Endothelial cell of umbilical vein (primary cell): ENCODE measurements at regions not wholly inside any gene's neighbourhood (a gene's known extent, or its start where the extent isn't known, plus 50 kb on each side); places are given as distances from the start of the nearest gene placed in this dataset.

Experiments used
- BruUV-seq: library from RNA; stranded (reverse); fragments of 400-500 nt; replicated peaks from 2 replicates; lab custom pipeline; 2021; lab: Mats Ljungman, UMichigan
- CTCF ChIA-PET: fragments of 300-600, 350-600 bp; sonication (Branson Sonifier 250); formaldehyde crosslinking; loops from one replicate; lab custom pipeline; 2021; ENCODE audit warnings: antibody characterized with exemption, inconsistent platforms; lab: Charles Lee
- POLR2A ChIA-PET: fragments of 300-600, 350-600 bp; sonication (Branson Sonifier 250); formaldehyde crosslinking; loops from one replicate; lab custom pipeline; 2021; ENCODE audit warnings: antibody characterized with exemption, inconsistent platforms; lab: Charles Lee
- DNase-seq: peaks from one replicate; pipeline ENCODE4 v3.0.0-alpha.2; 2011; ENCODE audit warnings: low read depth, low spot score
- FAIRE-seq: peaks from 2 replicates; lab custom pipeline; 2011; peaks lifted over from hg19 to GRCh38; lab: Jason Lieb, UNC
- H2AFZ ChIP-seq: 2 replicates; pipeline ENCODE4 v1.6.0; 2012; ENCODE audit warnings: low read depth, low read length, control low read depth, inconsistent platforms
- H3K27ac ChIP-seq: 2 replicates; pipeline ENCODE4 v1.5.1; 2011; ENCODE audit warnings: low read depth, mild to moderate bottlenecking, control low read depth, low read length, moderate library complexity; ENCODE audit not compliant: insufficient read depth
- H3K27me3 ChIP-seq, 2 experiments: 2 replicates each; pipeline versions ENCODE4 v1.6.0 to v1.6.1; 2011; ENCODE audit warnings: low read length in 2 of 2, mixed read lengths in 1 of 2; ENCODE audit not compliant: control insufficient read depth in 2 of 2, insufficient read depth in 2 of 2
- H3K36me3 ChIP-seq, 2 experiments: 2 replicates in 1 of 2; 3 replicates in 1 of 2; pipeline ENCODE4 v1.5.1; 2011; ENCODE audit warnings: low read length in 2 of 2, mild to moderate bottlenecking in 1 of 2, moderate library complexity in 1 of 2; ENCODE audit not compliant: control insufficient read depth in 2 of 2, insufficient read depth in 2 of 2; ENCODE audit errors: extremely low read depth in 1 of 2
- H3K4me1 ChIP-seq: 3 replicates; pipeline ENCODE4 v1.5.1; 2011; ENCODE audit warnings: mild to moderate bottlenecking, low read length; ENCODE audit not compliant: control insufficient read depth, insufficient read depth; ENCODE audit errors: extremely low read depth
- H3K4me2 ChIP-seq: 2 replicates; pipeline ENCODE4 v1.6.1; 2011; ENCODE audit warnings: low read length, control low read depth, mixed read lengths; ENCODE audit not compliant: insufficient read depth
- H3K4me3 ChIP-seq, 3 experiments: fragments of 200-600 bp in 1 of 3; sonication (generic), shearing (Covaris generic) in 1 of 3; replicated peaks in 1 of 3; 2 replicates each; pipeline ENCODE4 v1.5.1; 2011 to 2016; ENCODE audit warnings: control low read depth in 3 of 3, low read length in 3 of 3, mild to moderate bottlenecking in 2 of 3, inconsistent platforms in 1 of 3, low read depth in 1 of 3, moderate library complexity in 1 of 3; ENCODE audit not compliant: insufficient read depth in 1 of 3
- H3K79me2 ChIP-seq: 2 replicates; pipeline ENCODE4 v1.6.0; 2012; ENCODE audit warnings: low read length, inconsistent platforms; ENCODE audit not compliant: control insufficient read depth, insufficient read depth
- H3K9ac ChIP-seq: replicated peaks from 2 replicates; pipeline ENCODE3; 2011; ENCODE audit warnings: low read length, control low read depth; ENCODE audit not compliant: insufficient read depth; ENCODE audit errors: extremely low read depth
- H3K9me1 ChIP-seq: replicated peaks from 3 replicates; pipeline ENCODE4 v1.6.0; 2011; ENCODE audit warnings: mild to moderate bottlenecking, low read length; ENCODE audit not compliant: control insufficient read depth, insufficient read depth; ENCODE audit errors: extremely low read depth
- H3K9me3 ChIP-seq: replicated peaks from 2 replicates; pipeline ENCODE4 v1.5.1; 2012; ENCODE audit warnings: low read length, inconsistent platforms; ENCODE audit not compliant: control insufficient read depth, insufficient read depth
- H4K20me1 ChIP-seq: replicated peaks from 2 replicates; pipeline ENCODE3; 2011; ENCODE audit warnings: mild to moderate bottlenecking, low read length; ENCODE audit not compliant: control insufficient read depth, insufficient read depth; ENCODE audit errors: extremely low read depth
- FOS ChIP-seq: IDR thresholded peaks from 2 replicates; pipeline ENCODE4 v1.6.1; 2011; ENCODE audit warnings: mild to moderate bottlenecking, low read length, moderate library complexity, borderline replicate concordance; ENCODE audit not compliant: insufficient read depth
- GATA2 ChIP-seq: IDR thresholded peaks from 2 replicates; pipeline ENCODE4 v1.7.0; 2011; ENCODE audit warnings: low read depth, mild to moderate bottlenecking, moderate library complexity, mixed read lengths, low read length; ENCODE audit not compliant: insufficient read length, insufficient read depth
- JUN ChIP-seq: IDR thresholded peaks from 2 replicates; pipeline ENCODE4 v1.6.1; 2011; ENCODE audit warnings: borderline replicate concordance, low read depth; ENCODE audit not compliant: insufficient read length, insufficient read depth
- MYC ChIP-seq: IDR thresholded peaks from one replicate; pipeline ENCODE4 v1.6.1; 2011; ENCODE audit warnings: mild to moderate bottlenecking, low read depth, low read length
- POLR2AphosphoS5 ChIP-seq: IDR thresholded peaks from 2 replicates; pipeline ENCODE4 v1.6.1; 2012; ENCODE audit warnings: low read depth, mild to moderate bottlenecking, control low read depth, low read length, moderate library complexity; ENCODE audit not compliant: insufficient read depth
- dilution Hi-C: fragments of 300-500 bp; cut with MboI; formaldehyde crosslinking; loops from one replicate; pipeline ENCODE4 v1.15.0; 2019; ENCODE audit warnings: low sequenced_read_pairs; ENCODE audit not compliant: extremely low pct_ligation_motif_present
- intact Hi-C: fragments of 100-400 bp; cut with micrococcal nuclease; formaldehyde crosslinking; loops from one replicate; pipeline ENCODE4 v1.10.0; 2022
- TF ChIP-seq, protein P1 (sequence below): IDR thresholded peaks from 2 replicates; pipeline ENCODE4 v1.6.1; 2011; ENCODE audit not compliant: insufficient read depth, insufficient read length
- TF ChIP-seq, protein P2 (sequence below), 2 donors: IDR thresholded peaks; 1 replicate in 1 of 2; 2 replicates in 1 of 2; pipeline ENCODE4 v1.5.1; 2011; ENCODE audit warnings: low read length in 2 of 2, mild to moderate bottlenecking in 2 of 2, moderate library complexity in 2 of 2, control low read depth in 1 of 2, inconsistent platforms in 1 of 2, low read depth in 1 of 2; ENCODE audit not compliant: insufficient read depth in 1 of 2; ENCODE audit errors: extremely low read depth in 1 of 2

DNA sequence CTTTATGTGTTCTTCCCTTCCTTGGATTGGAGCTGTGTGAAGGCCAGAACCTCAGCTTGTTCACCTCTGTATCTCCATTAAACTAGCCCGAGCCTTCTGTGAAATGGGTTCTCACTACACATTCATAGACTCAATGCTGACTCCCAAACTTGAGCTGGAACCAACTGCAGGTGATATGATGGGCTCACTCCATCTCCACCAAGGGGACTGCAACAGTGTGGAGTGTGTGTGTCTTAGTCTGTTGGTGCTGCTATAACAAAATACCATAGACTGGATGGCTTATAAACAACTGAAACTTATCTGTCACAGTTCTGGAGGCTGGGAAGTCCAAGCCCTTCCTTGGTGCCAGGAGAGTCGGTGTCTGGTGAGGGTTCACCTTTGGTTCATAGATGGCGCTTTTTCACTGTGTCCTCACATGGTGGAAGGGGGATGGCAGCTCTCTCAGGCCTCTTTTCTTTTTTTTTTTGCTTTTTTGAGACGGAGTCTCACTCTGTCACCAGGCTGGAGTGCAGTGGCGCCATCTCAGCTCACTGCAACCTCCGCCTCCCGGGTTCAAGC, 94.2 kb upstream of the MAP4K3 start:
- FAIRE-seq (no peak), DNase-seq (no peak)
- no peaks in the 10 kb centered on the region for H3K9me3 ChIP-seq
- ChIA-PET CTCF (interaction anchor here (0.9 to 3.6 kb wide), 3 partner anchors 16 to 152 kb away, joined by 3 to 22 read pairs (median 4); no protein-coding TSS in a partner anchor), POLR2A (no interaction called here)
- peaks cover 0 to 3% of the 10 kb centered on the region in 2 experiments for H3K27me3 ChIP-seq
- no peak overlapping the region for H3K27ac ChIP-seq
- no peak overlapping the region for H2AFZ ChIP-seq
- H3K79me2 ChIP-seq = no peaks in the 10 kb centered on the region
- H3K4me3 ChIP-seq = no peak overlapping the region
- TF ChIP-seq, protein P1, sequence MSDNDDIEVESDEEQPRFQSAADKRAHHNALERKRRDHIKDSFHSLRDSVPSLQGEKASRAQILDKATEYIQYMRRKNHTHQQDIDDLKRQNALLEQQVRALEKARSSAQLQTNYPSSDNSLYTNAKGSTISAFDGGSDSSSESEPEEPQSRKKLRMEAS = no peak
- no peak for TF ChIP-seq JUN
- TF ChIP-seq, protein P2, sequence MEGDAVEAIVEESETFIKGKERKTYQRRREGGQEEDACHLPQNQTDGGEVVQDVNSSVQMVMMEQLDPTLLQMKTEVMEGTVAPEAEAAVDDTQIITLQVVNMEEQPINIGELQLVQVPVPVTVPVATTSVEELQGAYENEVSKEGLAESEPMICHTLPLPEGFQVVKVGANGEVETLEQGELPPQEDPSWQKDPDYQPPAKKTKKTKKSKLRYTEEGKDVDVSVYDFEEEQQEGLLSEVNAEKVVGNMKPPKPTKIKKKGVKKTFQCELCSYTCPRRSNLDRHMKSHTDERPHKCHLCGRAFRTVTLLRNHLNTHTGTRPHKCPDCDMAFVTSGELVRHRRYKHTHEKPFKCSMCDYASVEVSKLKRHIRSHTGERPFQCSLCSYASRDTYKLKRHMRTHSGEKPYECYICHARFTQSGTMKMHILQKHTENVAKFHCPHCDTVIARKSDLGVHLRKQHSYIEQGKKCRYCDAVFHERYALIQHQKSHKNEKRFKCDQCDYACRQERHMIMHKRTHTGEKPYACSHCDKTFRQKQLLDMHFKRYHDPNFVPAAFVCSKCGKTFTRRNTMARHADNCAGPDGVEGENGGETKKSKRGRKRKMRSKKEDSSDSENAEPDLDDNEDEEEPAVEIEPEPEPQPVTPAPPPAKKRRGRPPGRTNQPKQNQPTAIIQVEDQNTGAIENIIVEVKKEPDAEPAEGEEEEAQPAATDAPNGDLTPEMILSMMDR (IDR thresholded peaks at IDR 0.05; ENCODE audit: extremely low read depth in 1 of 2, insufficient read depth in 1 of 2, low read depth in 1 of 2, low read length in 2 of 2) = no peak
- no peak for TF ChIP-seq FOS
- TF ChIP-seq GATA2 = no peak
- no peak for TF ChIP-seq POLR2AphosphoS5
- no peak for TF ChIP-seq MYC
- no peaks in the 10 kb centered on the region for H3K36me3 ChIP-seq
- H3K9me1 ChIP-seq = no peaks in the 10 kb centered on the region
- peaks cover 13% of the 10 kb centered on the region for H3K4me1 ChIP-seq
- no peak overlapping the region for H3K4me2 ChIP-seq
- dilution Hi-C loops = no loop called here
- no peaks in the 10 kb centered on the region for H4K20me1 ChIP-seq
- no TSS peak for BruUV-seq
- no peak overlapping the region for H3K9ac ChIP-seq
- intact Hi-C loops = no loop called here
